Ascending aorta (tissue), 2 donors: ENCODE measurements at regions not wholly inside any gene's neighbourhood (a gene's known extent, or its start where the extent isn't known, plus 50 kb on each side); places are given as distances from the start of the nearest gene placed in this dataset.

Experiments used
- DNase-seq, 2 donors: peaks; one replicate each; pipeline ENCODE4 v3.0.0-alpha.2; 2019; ENCODE audit warnings: low spot score in 2 of 2
- H3K27ac ChIP-seq, 2 donors: fragments of 200-600 bp; sonication (generic); one replicate each; pipeline ENCODE4 v1.5.1; 2016 to 2017; ENCODE audit warnings: mild to moderate bottlenecking in 1 of 2
- H3K27me3 ChIP-seq: fragments of 200-600 bp; sonication (generic); one replicate; pipeline ENCODE4 v1.5.1; 2017
- H3K36me3 ChIP-seq, 2 donors: fragments of 200-600 bp; sonication (generic); one replicate each; pipeline ENCODE4 v1.5.1; 2016
- H3K4me1 ChIP-seq, 2 donors: fragments of 200-600 bp; sonication (generic); one replicate each; pipeline ENCODE4 v1.5.1; 2016 to 2017; ENCODE audit warnings: mild to moderate bottlenecking in 1 of 2
- H3K4me3 ChIP-seq, 2 donors: fragments of 200-600 bp; sonication (generic); one replicate each; pipeline ENCODE4 v1.5.1; 2016 to 2017; ENCODE audit warnings: mild to moderate bottlenecking in 1 of 2
- H3K9me3 ChIP-seq, 2 donors: fragments of 200-600 bp; sonication (generic); one replicate each; pipeline ENCODE4 v1.5.1; 2016
- CTCF ChIP-seq, 3 experiments: fragments of 200-600 bp in 2 of 3; fragments of 450-650 bp in 1 of 3; sonication (generic) in 2 of 3; IDR thresholded peaks; one replicate each; pipeline ENCODE4 v1.5.1; 2016 to 2019; ENCODE audit warnings: antibody characterized with exemption in 3 of 3, mild to moderate bottlenecking in 1 of 3, moderate library complexity in 1 of 3
- intact Hi-C: fragments of 100-400 bp; cut with DNase I; formaldehyde crosslinking; loops from one replicate; pipeline ENCODE4 v1.15.1; 2023

GRCh38 chr7:42380401-42380800 lies 143.4 kb upstream of the GLI3 start:
- Histone ChIP-seq H3K4me3 (no peak overlapping the region), H3K36me3 (no peaks in the 10 kb centered on the region), H3K9me3 (no peaks in the 10 kb centered on the region), H3K27ac (no peak overlapping the region), H3K4me1 (no peaks in the 10 kb centered on the region), H3K27me3 (no peaks in the 10 kb centered on the region)
- no peak for TF ChIP-seq CTCF (IDR thresholded peaks at IDR 0.05)
- no peak for DNase-seq
- intact Hi-C loops, result no loop called here

GRCh38 chr7:42378149-42378548 lies 141.1 kb upstream of the GLI3 start:
- Histone ChIP-seq H3K4me1 (no peaks in the 10 kb centered on the region), H3K9me3 (no peaks in the 10 kb centered on the region), H3K4me3 (no peak overlapping the region), H3K27ac (no peak overlapping the region), H3K27me3 (no peaks in the 10 kb centered on the region), H3K36me3 (no peaks in the 10 kb centered on the region)
- DNase-seq, result no peak
- intact Hi-C loops, result no loop called here
- TF ChIP-seq CTCF (IDR thresholded peaks at IDR 0.05), result no peak

- Histone ChIP-seq H3K4me3 (no peak overlapping the region), H3K27ac (no peak overlapping the region), H3K9me3 (no peaks in the 10 kb centered on the region), H3K36me3 (no peaks in the 10 kb centered on the region), H3K4me1 (no peaks in the 10 kb centered on the region), H3K27me3 (no peaks in the 10 kb centered on the region)
- TF ChIP-seq CTCF (IDR thresholded peaks at IDR 0.05), result no peak
- intact Hi-C loops, result no loop called here
- DNase-seq, result no peak
Observed at GRCh38 chr7:42373285-42373684, 136.3 kb upstream of the GLI3 start.

- no peak for TF ChIP-seq CTCF (IDR thresholded peaks at IDR 0.05)
- no peaks in the 10 kb centered on the region for H3K27me3 ChIP-seq
- H3K4me3 ChIP-seq, result no peak overlapping the region
- DNase-seq, result no peak
- no peaks in the 10 kb centered on the region for H3K36me3 ChIP-seq
- H3K4me1 ChIP-seq, result no peaks in the 10 kb centered on the region
- no peaks in the 10 kb centered on the region for H3K9me3 ChIP-seq
- H3K27ac ChIP-seq, result no peak overlapping the region
- intact Hi-C loops, result no loop called here
Observed at GRCh38 chr7:42372479-42372878, 135.5 kb upstream of the GLI3 start.

- intact Hi-C loops, result no loop called here
- no peak overlapping the region for H3K4me3 ChIP-seq
- no peaks in the 10 kb centered on the region for H3K27me3 ChIP-seq
- H3K9me3 ChIP-seq, result peaks cover 2 to 7% of the 10 kb centered on the region in 2 donors
- no peak for TF ChIP-seq CTCF (IDR thresholded peaks at IDR 0.05)
- H3K36me3 ChIP-seq, result no peaks in the 10 kb centered on the region
- H3K27ac ChIP-seq, result no peak overlapping the region
- no peaks in the 10 kb centered on the region for H3K4me1 ChIP-seq
- DNase-seq, result no peak
Observed at GRCh38 chr7:42359946-42360345, 122.9 kb upstream of the GLI3 start.

GRCh38 chr7:42351316-42351935 lies 114.4 kb upstream of the GLI3 start:
- no peak for DNase-seq
- H3K9me3 ChIP-seq, result no peaks in the 10 kb centered on the region
- H3K4me1 ChIP-seq, result no peaks in the 10 kb centered on the region
- H3K36me3 ChIP-seq, result no peaks in the 10 kb centered on the region
- intact Hi-C loops, result no loop called here
- TF ChIP-seq CTCF (IDR thresholded peaks at IDR 0.05), result no peak
- H3K27me3 ChIP-seq, result no peaks in the 10 kb centered on the region
- H3K4me3 ChIP-seq, result no peak overlapping the region
- no peak overlapping the region for H3K27ac ChIP-seq
